Ovary (tissue), 1 donor: ENCODE measurements at regions not wholly inside any gene's neighbourhood (a gene's known extent, or its start where the extent isn't known, plus 50 kb on each side); places are given as distances from the start of the nearest gene placed in this dataset.

Experiments
- EP300 ChIP-seq: sonication (generic); formaldehyde crosslinking; IDR thresholded peaks from one replicate; pipeline ENCODE4 v1.6.1; 2017; ENCODE audit warnings: antibody characterized with exemption
- POLR2A ChIP-seq: fragments of 450-650 bp; IDR thresholded peaks from one replicate; pipeline ENCODE4 v1.6.1; 2017; ENCODE audit warnings: antibody characterized with exemption, mild to moderate bottlenecking, moderate library complexity

DNA sequence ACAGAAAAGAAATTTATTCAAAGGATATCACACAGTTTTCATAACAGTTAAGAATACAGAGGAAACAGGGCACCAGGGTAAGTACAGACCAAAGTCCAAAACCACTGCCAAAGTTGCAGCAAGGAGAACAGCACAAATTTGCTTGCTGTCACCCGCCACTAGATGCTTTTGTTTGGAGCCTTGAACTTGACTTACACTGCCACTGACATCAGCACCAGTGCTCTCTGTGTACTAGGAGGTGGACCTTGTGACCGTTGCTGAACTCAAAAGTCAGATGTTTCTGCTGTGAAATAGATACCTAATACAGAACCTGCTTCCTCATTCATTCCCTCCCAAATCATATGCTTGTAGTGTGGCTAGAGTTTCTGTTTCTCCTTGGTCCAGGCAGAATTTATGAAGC lies 578.3 kb upstream of the TMEFF2 start:
- TF ChIP-seq EP300 (no peak), POLR2A (no peak)
